ENCODE measurements at regions not wholly inside any gene's neighbourhood (a gene's known extent, or its start where the extent isn't known, plus 50 kb on each side); places are given as distances from the start of the nearest gene placed in this dataset.
"Not testable (repeated sequence)": the region's sequence is repeated elsewhere in the genome, so short reads cannot be mapped to it uniquely, and the experiment has no call there.

DNA sequence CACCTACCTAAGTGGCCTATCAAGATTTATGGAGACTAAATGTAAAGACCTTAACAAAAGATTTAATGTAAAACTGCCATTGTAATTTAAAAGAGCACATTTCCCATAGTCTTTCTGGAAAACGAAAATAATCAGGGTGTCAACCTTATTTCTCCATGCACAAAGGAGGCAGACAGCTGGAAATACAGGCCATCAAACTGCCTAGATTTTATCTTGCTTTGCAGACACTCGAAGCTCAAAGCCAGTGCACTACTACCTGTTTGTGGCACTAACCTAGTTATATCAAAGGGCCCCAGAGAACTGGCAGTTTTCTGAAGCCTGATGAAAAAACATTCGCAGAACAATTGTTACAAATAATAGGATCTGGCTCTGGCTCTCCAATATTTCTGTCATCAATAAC is 863.9 kb downstream of the STPG2 start:
- no peak for DNase-seq

DNA sequence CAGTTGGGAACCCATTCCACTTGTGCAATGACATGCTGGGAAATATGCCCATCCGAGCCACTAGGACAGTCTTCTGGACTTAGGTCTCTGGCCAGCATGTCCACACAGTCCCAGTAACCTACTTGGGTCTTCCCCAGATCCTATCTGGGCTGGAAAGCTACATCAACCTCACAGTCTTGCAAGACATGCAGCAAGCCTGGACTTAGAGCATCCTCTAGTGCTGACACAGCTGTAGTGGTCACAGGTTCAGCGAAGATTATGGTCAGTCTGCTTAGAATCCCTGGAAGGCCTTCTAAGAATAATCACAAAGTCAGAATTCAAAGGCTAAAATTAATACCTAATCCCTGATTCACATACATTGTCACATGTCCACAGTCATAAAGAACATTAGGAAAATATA is 842.7 kb downstream of the STPG2 start:
- DNase-seq, result no peak

DNA sequence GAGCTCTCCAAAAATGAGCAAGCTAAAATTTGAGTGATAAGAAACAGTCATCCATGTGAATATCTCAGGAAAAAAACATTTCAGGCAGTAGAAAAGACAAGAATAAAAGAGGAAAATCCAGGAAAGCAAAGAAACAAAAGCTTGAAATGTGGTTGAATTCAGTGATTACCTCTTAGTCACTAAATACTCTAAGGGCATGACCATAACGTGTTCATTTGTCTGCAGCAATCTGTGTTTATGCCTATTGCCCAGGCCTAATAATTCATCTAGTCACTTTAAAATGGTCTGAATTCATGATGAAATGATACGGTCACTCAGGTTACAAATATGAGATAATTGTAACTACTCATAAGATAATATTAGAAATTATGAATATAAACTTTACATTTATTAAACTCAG is 837.9 kb downstream of the STPG2 start:
- no peak for DNase-seq

DNA sequence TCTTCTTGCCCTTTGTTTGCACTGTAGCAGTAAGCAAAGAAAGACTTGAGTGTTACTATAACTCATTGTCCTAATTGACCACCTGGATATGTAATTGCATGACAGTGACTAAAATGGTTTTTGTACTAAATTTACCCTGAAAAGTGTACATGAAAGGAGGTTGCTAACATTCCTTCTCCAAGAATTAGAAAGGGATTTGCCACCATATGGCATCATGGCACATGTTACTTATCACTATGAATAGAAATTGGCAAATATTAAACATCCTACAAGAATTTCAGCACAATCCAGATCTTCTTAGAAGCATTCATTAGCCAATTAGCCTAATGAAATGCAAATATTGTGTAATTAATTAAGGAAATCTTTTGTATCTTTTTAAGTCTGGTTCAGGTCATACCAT is 834.2 kb downstream of the STPG2 start:
- DNase-seq, result no peak

DNA sequence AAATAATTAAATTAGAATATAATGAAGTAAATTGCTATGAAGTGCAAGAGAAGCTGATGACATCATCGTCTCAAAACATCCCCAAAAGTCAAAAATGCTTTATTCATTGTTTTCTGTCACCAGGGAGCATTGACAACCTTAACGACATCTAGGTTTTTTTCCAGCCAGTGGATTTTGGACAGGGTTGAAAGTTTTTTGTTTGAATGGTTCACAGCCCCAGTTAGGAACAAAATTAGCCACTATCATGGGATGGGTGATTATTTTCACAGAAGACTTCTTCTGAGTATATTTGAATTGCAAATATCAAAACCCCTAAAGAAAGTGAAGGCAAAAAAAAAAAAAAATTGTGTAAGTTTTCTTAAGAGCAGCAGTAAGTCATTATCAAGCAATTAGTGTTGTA is 826.1 kb downstream of the STPG2 start:
- DNase-seq, result no peak

DNA sequence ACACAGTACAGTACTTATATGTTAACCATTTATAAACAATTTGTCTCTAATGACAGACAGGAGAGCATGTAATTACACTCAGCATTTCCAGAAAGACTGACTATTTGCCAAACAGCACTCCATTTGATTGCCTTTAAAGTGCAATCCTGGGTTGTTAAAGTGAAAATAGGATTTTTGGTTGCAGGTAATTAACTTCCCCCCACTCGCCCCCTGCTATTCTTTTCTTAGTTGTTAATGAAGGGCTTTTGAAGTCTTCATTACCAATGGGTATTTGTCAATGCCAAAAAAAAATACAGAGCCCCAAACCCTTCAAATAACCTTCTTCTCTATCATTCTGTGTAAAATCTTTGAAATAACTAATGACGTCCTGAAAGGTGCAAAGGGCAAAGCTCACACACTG is 825.6 kb downstream of the STPG2 start:
- DNase-seq, result no peak

DNA sequence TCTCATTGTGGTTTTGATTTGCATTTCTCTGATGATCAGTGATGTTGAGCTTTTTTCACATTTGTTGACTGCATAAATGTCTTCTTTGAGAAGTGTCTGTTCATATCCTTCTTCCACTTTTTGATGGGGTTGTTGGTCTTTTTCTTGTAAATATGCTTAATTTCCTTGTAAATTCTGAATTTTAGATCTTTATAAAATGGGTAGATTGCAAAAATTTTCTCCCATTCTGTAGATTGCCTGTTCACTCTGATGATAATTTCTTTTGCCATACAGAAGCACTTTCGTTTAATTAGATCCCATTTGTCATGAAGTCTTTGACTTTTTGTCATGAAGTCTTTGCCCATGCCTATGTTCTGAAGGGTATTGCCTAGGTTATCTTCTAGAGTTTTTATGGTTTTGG is 817.5 kb downstream of the STPG2 start:
- not testable (repeated sequence) for DNase-seq

DNA sequence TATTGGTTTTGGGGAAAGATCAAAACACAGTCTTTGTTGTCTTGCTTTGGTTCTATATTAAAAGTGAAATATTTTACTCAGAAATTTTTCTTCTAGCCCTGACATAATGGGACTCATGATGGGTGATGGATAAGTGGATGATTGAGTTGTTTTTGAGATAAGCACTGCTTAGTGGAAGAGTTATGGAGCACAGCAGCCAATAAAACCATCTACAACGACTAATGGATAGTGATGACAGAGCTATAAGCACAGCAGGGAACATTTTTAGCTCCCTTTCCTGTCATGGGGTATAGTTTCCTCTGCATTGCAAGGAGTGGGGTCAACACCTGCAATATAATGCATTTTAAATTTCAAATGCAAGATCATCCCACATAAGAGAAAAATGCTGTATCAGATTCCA is 812.4 kb downstream of the STPG2 start:
- DNase-seq, result no peak

DNA sequence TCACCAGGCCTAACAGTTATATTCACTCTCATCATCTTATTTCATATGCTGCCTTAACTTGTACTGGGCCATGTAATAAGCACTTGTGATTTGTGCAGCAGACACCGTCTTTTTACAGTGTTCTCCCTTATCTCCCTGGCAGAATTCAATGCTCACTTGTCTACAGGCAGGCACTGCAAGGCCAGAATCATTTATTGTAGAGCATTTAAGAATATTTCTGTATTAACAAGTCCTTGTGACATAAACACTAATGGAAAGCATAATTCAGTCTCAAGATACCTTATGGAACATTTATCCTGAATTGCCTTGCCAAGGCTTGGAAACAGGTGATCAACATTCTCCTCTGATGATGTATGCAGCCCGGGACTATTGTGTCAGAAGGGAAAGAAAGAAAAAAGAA is 808.9 kb downstream of the STPG2 start:
- DNase-seq, result no peak

DNA sequence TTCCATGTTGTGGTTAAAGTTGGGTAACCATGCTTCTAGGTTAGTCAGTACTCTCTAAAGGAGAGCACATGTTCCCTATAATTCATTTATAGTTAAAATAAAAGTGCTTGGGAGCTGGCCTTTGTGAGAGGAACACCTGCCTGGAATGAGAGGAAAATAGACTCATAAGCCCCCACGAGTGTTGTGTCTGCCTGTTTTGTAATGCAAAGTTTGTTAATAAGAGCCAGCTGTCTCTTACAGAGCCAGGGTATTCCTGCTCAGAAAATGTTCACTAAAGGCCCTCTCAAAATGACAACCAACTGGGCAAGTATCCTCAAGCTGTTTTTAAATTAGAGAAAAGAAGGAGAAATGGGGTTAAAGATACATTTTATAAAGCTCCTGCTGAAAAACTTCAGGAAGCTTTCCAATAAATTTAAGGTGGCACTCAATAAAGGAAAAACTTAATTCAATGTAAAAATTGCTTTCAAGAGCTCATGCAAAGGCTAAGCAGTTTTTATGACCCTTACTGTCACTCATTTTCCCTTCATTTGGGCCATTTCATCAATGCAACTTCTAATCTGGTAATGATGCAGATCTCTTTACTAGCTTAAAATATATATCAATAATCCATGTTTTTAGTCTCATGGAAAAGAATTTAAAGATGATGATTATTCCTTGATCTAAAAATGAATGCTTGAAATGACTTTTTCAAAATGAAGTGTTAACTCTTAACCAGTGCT is 793.6 kb downstream of the STPG2 start:
- DNase-seq, result no peak

DNA sequence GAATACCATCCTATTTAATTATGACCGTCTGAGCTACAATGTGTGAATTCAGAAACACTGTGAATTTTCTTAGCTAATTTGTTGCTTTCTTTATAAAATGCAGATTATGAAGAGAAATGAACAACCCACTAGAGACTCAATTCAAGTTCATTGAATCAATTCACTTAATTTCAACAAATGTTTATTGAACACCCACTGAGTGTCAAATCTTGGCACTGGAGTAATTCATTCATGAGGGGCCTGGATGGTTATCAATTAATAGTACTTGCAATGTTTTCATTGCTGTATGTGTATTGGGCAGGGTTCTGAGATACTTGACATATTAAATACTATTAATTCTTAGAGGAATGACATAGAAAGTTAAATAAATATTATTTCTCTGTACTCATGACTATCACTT is 789.4 kb downstream of the STPG2 start:
- no peak for DNase-seq

DNA sequence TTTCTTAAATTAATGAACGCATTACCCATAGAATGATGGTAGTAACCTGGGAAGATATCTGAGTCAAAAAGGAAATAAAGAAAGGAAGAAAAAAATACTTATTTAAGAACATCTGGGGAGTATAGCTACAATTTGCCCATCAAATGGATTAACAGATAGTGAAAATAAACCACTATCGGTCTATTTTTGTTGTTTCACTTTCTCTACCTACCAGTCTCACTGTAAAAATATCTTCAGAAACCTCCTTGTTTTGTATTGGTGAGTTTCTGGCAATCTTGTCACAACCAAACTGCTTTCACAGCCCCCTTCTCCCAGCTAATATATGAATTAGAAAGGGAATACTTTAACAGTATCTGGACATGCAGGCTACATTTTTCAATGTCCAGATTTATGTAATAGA is 783.5 kb downstream of the STPG2 start:
- DNase-seq, result no peak

DNA sequence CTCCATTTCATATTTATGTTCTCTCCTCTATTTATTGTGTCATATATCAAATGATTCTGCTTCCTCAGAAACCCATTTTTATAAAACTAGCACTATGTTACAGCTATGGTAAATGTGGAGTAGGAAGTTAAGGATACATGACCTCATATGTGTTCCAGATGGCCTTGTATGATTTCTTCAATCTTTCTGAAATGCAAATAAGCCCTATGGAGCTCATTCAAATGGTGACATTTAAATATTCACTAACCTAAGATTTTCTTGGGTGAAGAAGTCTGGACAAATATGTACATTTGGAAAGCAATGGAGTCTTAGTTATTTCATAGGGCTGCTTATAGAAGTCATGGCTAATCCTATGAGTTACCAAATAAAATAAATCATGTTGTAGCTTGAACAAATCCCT is 782.5 kb downstream of the STPG2 start:
- no peak for DNase-seq

DNA sequence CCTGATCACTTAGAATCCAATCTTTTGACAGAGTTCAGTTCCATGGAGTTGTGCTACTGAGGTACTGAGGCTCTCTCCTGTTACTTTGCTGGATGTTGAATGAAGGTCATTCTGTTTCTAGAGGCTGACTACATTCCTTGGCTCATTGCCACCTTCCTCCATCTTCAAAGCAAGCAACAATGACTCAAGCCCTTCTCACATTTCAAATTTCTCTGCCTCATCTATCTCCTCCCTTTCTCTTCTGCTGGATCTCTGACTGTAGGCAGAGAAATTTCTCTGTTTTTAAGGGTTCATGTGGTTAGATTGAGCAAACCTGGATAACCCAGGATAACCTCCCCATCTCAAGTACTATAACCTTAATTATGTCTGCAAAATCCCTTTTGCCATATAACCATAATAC is 775.4 kb downstream of the STPG2 start:
- no peak for DNase-seq

DNA sequence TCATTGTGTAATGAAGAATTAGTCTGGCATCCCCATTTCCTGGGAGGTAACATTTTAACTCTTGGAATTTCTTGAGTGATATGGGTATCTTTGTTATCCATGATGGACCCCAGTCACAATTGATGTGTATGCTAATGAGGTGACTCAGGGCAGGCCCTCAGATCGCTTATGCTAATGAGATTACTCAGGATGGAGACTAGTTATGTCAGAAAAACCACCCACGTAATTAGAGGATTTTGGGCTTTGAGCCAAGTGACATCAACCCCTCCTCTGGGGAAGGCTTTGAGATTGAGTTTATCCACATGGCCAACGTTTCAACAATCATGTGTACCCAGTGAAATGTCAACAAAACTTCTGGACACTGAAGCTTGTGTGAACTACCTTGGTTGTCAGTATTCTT is 772.7 kb downstream of the STPG2 start:
- DNase-seq, result no peak

DNA sequence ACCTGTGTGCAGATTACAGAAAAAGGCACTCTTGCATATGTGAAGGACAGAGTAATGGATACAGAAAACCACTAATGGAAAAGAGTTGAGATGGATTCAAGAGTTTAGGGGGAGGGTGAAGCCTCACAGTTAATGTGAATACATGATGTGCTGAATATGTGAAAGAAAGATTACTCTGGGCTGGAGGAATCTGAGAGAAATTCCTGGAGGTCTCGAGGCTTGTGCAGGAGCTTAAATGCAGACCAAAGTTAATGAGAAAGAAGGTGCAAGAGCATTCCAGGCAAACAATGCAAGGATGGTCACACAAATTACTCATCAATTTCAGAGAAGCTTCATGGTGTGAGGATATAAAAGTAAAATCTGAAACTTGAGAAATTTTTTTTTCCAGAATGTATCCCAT is 768.8 kb downstream of the STPG2 start:
- DNase-seq, result no peak

DNA sequence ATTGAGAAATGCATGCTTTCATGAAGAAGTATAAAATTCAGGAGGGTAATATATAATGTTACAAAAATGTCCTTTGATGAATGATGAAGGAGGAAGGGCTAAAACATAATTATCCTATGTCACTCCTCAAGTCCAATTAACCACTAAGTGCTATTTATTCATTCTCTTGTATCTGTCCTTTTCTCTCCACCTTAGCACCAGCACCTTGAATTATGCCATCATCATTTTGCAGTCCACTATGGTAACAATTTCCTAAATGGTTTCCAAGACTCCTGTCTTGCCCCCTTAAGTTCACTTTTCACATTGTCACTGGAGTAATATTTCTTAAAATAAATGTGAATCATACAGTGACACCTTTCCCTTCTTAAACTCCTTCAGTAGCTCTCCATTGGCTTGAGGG is 756.3 kb downstream of the STPG2 start:
- no peak for DNase-seq

DNA sequence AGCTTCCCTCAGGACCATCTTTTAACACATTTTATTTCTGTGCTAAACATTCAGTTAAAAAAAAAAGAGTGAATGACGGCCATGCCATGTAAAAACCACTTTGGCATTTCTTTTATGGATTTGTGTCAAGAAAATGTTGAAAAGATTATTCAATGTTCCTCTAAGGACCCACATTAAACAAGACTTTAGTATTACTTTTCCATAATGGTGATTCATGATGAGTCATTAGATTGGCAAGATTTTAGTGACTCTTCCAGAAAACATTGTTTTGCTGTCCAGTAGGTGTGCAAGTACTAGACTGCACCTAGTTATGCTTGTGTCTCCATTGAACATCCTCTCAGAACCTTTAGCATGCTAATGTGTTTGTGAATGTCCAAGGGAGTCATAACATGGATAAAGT is 748.6 kb downstream of the STPG2 start:
- DNase-seq, result no peak

DNA sequence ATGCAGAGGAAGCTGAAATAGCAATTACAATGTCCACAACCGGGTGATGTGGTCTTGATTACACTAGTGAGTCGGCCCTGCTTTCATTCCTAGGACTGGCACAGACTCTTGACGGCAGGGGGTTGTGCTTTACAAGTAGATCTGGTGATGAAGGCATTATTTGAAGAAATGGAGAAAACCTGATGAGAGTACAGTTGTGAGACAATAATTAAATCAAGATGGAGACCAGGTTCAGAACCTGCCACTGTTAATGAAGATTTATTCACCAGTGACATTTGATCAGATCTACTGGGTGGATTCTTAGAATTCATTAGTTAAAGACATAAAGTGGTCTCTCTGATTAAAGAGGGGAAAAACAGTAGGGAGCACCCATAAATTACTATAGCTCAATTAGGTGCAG is 747.2 kb downstream of the STPG2 start:
- DNase-seq, result no peak

DNA sequence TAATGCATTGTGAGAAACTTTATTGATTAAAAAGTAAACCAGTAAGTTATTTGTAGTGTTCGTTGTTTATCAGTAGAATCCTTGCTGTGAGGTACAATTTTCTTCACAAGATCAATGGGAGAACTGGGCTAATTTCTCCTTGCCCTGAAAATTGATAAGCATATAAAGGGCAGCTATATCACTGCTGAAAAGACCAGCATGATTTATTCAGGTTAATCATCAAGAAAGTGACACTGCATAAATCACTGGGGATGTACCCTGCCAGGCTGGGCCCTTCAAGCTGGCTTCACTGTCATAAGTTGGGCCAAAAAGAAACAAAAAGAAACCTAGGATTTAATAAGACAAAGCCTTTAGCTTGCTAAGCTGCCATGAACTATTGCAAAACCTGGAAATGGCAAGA is 746.7 kb downstream of the STPG2 start:
- DNase-seq, result no peak

DNA sequence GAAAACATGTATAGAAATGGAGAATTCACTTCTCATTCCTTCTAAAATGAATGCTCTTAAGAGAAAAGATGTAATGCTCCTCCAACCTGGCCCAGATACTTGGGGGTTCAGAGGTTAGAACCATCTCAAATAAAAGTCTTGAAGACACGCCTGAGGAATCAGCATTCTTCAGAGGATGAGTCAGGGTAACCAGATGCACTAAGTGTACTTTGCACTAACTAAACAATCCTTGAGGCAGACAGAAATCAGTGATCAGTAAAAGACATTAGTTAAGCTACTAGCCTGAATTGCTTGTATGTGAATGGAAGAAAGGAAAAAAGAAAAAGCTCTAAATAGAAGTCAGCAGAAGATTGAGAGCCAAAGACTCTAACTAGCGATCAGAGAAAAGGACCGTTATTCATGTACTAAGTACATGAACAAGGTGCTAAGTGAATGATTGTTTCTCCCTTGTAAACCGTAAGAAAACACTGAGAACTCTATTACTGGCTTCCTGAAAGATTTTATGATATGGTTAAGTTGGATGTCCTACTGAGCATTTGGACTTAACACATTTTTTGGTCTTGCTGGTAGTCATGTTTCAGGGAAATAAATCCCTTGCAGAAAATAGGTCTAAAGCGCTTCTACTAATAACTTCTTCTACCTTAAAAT is 738.3 kb downstream of the STPG2 start:
- no peak for DNase-seq

DNA sequence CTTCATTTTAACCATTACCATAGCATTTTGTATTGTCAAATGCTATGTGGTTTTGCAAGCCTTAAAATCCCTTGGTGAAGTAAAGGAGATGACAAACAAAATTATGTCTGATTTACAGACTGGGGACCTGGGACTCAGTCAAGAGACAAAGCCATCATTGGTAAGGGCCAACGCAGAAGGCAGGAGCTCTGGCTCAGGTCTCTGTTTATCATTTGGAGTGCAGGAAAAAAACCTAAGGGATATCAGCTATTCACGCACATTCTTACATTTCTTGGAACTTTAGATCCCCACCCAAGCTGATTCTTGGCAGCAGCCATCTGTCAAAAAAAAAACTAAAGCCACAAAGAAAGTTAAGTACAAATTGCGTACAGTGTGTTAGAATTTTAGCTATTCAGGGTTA is 731.9 kb downstream of the STPG2 start:
- DNase-seq, result no peak

DNA sequence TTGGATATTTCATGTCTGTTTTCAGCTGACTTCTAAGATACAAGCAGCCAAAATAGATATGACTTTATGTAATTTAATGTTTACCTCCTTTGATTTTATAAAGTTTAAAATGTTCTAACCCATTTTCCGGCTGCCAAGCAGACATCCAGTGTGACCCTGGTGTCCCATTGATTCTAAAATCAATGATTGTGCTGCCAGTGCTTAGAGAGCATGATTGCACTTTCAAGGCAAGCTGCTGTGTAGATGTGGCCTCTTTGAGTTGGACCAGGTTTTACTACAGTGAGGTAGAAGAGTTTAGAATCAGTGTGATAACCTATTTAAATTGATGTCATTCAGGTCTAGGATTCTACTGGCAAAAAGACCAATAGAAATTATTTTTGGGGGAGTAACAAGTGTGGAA is 730.9 kb downstream of the STPG2 start:
- no peak for DNase-seq

DNA sequence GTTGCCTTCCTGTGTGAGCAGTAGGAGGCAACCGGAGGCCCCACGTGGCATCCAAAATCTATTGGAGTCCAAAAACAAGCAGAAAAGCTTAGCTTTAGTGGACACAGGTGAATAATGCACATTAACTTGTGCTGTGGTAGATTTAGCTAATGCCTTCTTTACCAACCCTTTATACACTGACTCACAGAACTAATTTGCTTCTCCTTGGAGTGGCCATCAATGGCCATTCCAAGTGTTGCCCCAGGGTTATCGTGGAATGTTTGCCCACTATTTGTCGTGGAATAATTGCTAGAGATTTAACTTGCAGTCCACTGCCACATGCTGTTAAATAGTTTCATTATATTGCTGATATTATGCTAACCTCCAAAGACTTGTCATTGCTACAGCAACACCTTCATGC is 729.1 kb downstream of the STPG2 start:
- DNase-seq, result no peak

DNA sequence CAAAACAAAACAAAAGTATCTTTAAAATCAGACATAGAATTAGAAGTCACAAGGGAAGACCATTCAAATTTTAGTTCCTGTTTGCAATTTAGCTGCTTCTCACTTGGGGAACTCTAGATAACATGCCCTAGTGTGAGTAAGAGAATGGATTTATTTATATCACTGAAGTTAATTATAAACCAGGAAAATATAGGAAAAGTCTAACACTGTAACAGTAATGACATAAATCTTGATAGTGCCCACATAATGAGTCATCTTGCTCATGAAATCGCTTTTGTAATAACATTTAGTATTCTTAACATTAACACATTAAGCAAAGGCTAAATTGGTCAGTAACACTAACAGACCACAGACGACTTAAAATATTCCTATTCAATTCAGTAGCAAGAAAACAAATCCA is 710.7 kb downstream of the STPG2 start:
- no peak for DNase-seq

Measured in midbrain (tissue), 1 donor.